NCI-H146 treated with DMSO at 0.1 percent for 48 hours (cell line): ENCODE measurements at regions not wholly inside any gene's neighbourhood (a gene's known extent, or its start where the extent isn't known, plus 50 kb on each side); places are given as distances from the start of the nearest gene placed in this dataset.
"Not testable (repeated sequence)": the region's sequence is repeated elsewhere in the genome, so short reads cannot be mapped to it uniquely, and the experiment has no call there.

Source experiments
- DNase-seq: peaks from one replicate; lab custom pipeline; 2025; ENCODE audit not compliant: unreplicated experiment; lab: John Stamatoyannopoulos, UW

DNA sequence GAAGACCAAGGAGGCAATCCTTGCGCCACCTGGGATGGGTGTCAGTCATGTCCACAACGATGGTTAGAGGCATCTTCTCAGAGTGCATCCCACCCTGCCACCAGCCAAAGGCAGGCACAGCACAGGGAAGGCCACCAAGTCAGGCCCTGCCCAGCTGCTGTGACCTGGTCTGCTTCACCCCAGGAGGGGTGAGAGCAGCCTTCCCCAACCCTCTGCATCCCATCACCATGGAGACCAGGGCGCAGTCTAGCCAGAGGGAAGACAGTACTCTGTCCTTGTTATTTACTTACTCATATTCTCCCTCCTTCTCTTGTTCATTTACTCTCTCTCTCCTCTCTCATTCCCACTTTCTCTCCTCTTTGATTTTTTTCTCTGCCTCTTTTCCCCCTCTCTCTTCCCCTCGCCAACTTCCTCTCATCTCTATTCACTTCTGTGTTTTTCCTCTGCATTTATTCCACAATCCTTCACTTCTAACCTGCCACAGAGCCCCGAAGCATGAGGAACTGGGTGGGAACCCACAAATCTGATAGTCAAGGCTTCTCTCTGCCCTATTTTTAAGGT is 749.4 kb downstream of the UQCRFS1 start:
- no peak for DNase-seq

DNA sequence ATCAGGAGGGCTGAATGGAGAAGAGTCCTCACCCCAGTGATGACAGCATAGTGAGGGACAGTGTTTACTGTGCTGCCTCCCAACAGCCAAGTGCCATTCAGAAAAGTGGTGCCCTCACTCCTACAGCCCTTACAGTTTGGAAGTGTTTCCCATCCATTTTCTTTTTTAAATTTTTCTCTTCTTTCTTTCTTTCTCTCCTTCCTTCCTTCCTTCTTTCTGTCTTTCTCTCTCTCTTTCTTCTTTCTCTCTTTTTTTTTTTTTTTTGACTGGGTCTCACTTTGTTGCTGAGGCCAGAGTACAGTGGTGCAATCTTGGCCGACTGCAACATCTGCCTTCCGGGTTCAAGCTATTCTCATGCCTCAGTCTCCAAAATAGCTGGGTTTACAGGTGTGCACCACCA is 755.3 kb downstream of the UQCRFS1 start:
- no peak for DNase-seq

DNA sequence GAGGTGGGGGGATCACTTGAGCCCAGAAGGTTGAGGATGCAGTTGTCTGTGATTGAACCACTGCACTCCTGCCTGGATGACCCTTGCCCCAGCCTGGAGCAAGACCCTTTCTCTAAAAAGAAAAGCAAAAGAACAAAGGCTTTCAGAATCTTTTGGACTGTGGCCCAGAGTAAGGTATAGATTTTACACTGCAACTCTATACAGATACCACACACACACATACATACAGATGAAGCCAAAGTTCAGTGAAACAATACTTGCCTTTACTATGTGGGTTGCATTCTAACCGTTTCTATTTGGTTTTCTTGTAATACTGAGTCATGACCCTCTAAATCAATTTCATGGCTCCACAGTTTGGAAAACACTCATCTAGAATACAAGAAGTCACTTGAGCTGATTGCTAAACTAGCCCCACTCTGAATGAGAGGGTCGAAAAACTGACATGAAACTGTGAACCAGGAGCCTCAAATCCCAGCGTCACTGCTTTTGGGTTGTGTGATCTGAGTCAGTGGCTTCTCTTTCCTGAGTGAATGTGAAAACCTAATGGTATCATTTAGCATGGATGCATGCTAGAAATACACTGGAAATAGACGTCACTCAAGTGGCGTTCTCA is 756.1 kb downstream of the UQCRFS1 start:
- no peak for DNase-seq

DNA sequence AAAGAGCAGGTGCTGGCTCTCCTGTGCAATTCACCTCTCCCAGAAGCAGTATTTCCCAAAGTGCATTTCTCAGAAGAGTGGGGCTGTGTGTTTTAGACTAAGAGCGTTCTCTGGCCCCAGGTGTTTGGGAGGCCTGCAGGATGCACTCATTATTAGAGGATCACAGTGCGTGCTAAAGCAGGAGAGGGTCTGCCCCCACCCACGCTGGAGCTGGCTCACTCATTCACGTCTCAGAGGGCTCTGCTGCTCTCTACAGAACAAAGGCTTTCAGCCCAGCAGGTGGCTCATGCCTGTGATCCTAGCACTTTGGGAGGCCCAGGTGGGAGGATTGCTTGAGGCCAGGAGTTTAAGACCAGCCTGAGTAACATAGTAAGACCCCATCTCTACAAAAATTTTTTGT is 756.7 kb downstream of the UQCRFS1 start:
- DNase-seq: no peak

- DNase-seq: no peak
These were observed 758.9 kb downstream of the UQCRFS1 start for GRCh38 chr19:28454083-28454482.

- no peak for DNase-seq
These were observed 759.5 kb downstream of the UQCRFS1 start for GRCh38 chr19:28453420-28453819.

DNA sequence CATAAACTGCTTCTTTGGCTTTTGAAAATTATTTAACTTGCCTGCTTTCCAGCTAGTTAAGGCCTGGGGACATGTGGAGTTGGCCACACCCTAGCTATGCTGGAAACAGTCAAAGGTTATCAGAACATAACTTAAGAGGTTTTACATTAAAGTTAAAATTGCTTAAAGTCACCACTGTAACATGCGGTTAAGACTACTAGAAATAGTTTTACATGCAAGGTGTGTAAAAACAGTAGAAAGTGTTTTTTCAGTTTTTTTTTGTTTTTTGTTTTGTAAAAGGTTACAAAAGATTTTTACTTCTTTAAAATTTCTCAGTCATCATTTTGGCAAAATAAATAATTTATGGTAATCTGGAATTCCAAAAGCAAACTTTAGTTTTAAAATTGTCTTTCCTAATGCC is 763.1 kb downstream of the UQCRFS1 start:
- no peak for DNase-seq

DNA sequence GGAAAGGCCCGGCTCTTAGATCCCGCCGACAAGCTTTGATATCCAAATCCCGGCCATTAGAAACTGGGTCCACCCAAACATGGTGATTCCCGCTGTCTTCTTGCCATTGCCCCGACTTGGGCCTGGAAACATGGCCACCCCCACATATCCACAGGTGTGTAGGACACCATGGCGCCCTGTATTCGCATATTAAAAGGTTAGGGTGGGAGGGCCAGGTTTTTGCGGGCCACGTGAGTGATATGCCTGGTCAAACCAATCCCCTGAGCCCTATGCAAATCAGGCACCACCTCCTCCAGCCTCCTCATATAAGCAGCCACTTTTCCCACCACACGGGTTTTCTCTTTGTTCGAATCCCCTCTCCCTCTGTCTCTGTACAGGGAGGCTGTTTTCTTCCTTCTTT is 766.4 kb downstream of the UQCRFS1 start:
- no peak for DNase-seq

DNA sequence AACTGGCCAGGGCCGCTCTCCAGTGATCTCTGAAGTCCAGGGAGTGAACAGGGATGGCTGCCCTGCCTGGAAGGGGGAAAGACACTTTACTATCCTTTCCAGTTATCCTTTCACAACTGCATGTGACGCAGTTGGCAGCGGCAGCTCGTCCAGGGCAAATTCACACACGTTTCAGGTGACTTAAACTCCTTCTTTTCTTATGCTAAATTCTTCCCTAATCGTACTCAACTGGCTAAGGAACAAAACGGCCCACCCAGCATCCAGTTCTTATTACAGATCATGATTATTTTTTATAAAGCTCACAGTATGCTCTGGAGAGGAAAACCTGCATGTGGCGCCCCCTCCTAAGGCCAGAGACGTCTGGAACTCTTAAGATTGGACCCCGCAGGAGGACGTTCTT is 767.1 kb downstream of the UQCRFS1 start:
- DNase-seq: no peak

GRCh38 chr19:28444362-28444761 is 768.6 kb downstream of the UQCRFS1 start:
- DNase-seq: no peak

GRCh38 chr19:28443361-28443760 is 769.6 kb downstream of the UQCRFS1 start:
- DNase-seq: no peak

GRCh38 chr19:28437390-28438346 is 775.3 kb downstream of the UQCRFS1 start:
- no peak for DNase-seq

- DNase-seq: no peak
These were observed 776.6 kb downstream of the UQCRFS1 start for GRCh38 chr19:28436320-28436719.

- DNase-seq: no peak
These were observed 777.2 kb downstream of the UQCRFS1 start for GRCh38 chr19:28435551-28436271.

- not testable (repeated sequence) for DNase-seq
These were observed 778.2 kb downstream of the UQCRFS1 start for GRCh38 chr19:28434794-28435193.

DNA sequence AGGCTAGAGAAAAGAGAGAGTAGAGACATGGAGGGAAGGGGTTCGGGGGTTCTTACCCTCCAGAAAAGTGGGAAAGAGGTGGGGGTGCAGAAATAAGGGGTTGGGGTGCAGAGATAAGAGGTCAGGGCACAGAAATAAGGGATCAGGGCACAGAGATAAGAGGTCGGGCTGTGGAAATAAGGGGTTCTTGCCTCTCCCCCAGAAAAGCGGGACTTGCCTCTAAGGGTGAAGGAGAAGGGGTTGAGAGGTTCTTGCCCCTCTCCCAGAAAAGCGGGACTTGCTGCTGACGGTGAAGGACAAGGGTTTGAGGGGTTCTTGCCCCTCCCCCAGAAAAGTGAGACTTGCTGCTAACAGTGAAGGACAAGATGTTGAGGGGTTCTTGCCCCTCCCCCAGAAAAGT is 778.6 kb downstream of the UQCRFS1 start:
- not testable (repeated sequence) for DNase-seq

DNA sequence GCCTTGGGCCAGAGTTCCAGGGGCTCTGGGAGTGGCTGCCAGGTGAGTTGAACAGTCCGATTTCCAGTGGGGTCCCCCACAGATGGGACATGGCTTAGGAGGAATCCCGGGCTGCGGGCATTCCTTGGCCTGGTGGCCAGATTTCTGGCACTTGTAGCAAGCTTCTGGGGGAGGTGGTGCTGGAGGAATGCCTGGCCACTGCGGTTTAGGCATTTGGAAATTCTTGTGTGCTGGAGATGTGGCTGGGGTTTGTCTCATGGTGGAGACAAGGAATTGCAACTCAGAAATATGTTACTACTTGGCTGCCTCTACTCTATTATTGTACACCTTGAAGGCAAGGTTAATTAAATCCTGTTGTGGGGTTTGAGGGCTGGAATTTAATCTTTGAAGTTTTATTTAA is 779.8 kb downstream of the UQCRFS1 start:
- not testable (repeated sequence) for DNase-seq

DNA sequence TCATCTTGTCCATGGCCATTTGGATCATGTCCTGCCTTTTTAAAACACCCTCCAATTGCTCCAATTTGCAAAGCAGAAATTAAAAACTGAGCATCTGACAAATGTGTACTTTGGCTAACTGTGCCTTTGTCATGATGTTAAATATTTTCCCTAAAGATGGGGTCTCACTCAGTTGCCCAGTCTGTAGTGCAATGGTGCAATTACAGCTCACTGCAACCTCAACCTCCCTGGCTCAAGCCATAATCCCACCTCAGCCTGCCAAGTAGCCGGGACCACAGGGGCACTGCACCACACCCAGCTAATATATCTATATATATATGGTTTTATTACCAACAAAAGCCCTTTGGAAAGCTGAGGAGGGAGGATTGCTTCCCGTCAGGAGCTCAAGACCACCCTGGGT is 782.7 kb downstream of the UQCRFS1 start:
- no peak for DNase-seq

DNA sequence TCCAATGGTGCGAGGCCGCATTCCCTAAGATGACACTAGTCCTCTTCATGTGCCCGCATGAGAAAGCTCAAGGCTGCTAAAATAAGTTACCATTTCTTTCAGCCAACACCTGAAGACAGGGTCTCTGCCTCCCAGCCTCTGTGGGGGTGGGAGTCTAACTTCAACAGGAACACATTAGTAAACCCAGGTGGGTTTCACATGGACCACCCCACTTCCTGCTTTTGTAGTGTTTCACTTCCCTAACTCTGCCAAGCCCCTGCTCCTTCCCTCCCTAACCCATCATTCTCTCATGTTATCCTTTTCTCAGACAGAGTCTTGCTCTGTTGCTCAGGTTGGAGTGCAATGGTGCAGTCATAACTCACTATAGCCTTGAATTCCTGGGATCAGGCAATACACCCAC is 783.6 kb downstream of the UQCRFS1 start:
- DNase-seq: no peak

GRCh38 chr19:28428663-28429348 is 784.1 kb downstream of the UQCRFS1 start:
- DNase-seq: no peak
